ENCODE measurements at regions not wholly inside any gene's neighbourhood (a gene's known extent, or its start where the extent isn't known, plus 50 kb on each side); places are given as distances from the start of the nearest gene placed in this dataset.

DNA sequence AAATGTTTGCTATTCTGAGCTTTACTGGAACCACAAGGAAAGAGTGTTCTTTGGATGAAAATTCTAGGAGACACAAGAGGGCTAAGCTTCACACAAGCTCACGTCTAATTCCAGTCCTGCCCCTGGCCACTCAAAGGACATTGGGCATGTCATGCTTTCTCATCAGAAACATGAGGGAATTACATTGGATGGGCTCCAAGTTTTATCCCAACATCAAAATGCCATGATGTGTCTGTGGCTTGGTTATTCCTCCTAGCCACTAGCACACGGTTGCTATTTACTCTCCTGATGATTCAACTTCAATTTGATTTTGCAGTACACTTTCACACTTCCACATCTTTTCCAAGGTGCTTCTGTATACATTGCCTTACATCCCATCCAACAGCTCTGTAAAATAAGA, 149.6 kb upstream of the FAM9B start:
- no peak overlapping the region for H3K9ac ChIP-seq (ENCODE audit: control insufficient read depth, extremely low read depth, insufficient read depth, low read length)
- no peaks in the 10 kb centered on the region for H3K4me1 ChIP-seq (ENCODE audit: control insufficient read depth, extremely low read depth, insufficient read depth, low read length)
- H3K9me3 ChIP-seq (ENCODE audit: control insufficient read depth, low read depth, low read length) = no peaks in the 10 kb centered on the region
- no peaks in the 10 kb centered on the region for H3K36me3 ChIP-seq (ENCODE audit: control insufficient read depth in 2 of 2, extremely low read depth in 1 of 2, insufficient read depth in 2 of 2, low read length in 2 of 2)
- FAIRE-seq (no peak), DNase-seq (ENCODE audit: low read depth, low spot score) (no peak)
- no peaks in the 10 kb centered on the region for H3K9me1 ChIP-seq (ENCODE audit: control insufficient read depth, extremely low read depth, insufficient read depth, low read length)
- no peak overlapping the region for H3K4me3 ChIP-seq (ENCODE audit: control insufficient read depth in 2 of 3, extremely low read depth in 1 of 3, insufficient read depth in 2 of 3, low read depth in 1 of 3, low read length in 3 of 3)
- dilution Hi-C loops (cut with MboI; ENCODE audit: extremely low pct_ligation_motif_present, low sequenced_read_pairs) = no loop called here
- H2AFZ ChIP-seq (ENCODE audit: control insufficient read depth, low read length) = no peak overlapping the region
- H3K4me2 ChIP-seq (ENCODE audit: control insufficient read depth, extremely low read depth, insufficient read depth, low read depth, low read length) = no peak overlapping the region
- H3K27ac ChIP-seq (ENCODE audit: control insufficient read depth, insufficient read depth, low read length) = no peak overlapping the region
- H3K27me3 ChIP-seq (ENCODE audit: control insufficient read depth, extremely low read depth, insufficient read depth, low read length) = peaks cover 2% of the 10 kb centered on the region
- no peaks in the 10 kb centered on the region for H4K20me1 ChIP-seq (ENCODE audit: control insufficient read depth, extremely low read depth, insufficient read depth, low read length)
- H3K79me2 ChIP-seq (ENCODE audit: control insufficient read depth, insufficient read depth, low read length) = no peaks in the 10 kb centered on the region
- TF ChIP-seq EZH2 (IDR thresholded peaks at IDR 0.05; ENCODE audit: low read length) = no peak
- no peak for TF ChIP-seq CTCF (optimal IDR thresholded peaks at IDR 0.05 in 1 of 3, IDR thresholded peaks at IDR 0.05 in 1 of 3, conservative IDR thresholded peaks at IDR 0.05 in 1 of 3; ENCODE audit: extremely low read depth in 1 of 3, insufficient read depth in 2 of 3, low read length in 3 of 3)

DNA sequence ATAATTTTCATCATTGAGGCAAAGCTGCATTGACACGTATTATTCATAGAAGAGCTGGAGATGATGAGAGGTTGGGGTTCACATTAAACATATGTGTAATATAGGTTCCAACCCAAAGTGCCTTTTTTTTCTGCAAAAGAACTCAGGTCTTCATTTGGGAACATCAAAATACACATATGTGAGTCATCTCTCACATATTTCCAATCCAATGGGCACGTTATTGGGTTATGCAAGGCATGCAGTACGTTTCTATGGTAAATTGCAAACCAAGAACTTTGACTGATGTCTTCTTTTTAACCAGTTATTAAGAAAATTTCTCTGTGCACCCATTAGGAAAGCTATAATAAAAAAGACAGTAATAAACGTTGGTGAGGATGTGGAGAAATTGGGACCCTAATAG, 150.3 kb upstream of the FAM9B start:
- no peak overlapping the region for H3K27ac ChIP-seq (ENCODE audit: control insufficient read depth, insufficient read depth, low read length)

More for the DNA sequence above, 150.3 kb upstream of the FAM9B start:
- no peaks in the 10 kb centered on the region for H3K4me1 ChIP-seq (ENCODE audit: control insufficient read depth, extremely low read depth, insufficient read depth, low read length)
- no peak overlapping the region for H3K4me3 ChIP-seq (ENCODE audit: control insufficient read depth in 2 of 3, extremely low read depth in 1 of 3, insufficient read depth in 2 of 3, low read depth in 1 of 3, low read length in 3 of 3)
- no peak for FAIRE-seq
- dilution Hi-C loops (cut with MboI; ENCODE audit: extremely low pct_ligation_motif_present, low sequenced_read_pairs) = no loop called here
- no peaks in the 10 kb centered on the region for H3K79me2 ChIP-seq (ENCODE audit: control insufficient read depth, insufficient read depth, low read length)
- TF ChIP-seq CTCF (optimal IDR thresholded peaks at IDR 0.05 in 1 of 3, IDR thresholded peaks at IDR 0.05 in 1 of 3, conservative IDR thresholded peaks at IDR 0.05 in 1 of 3; ENCODE audit: extremely low read depth in 1 of 3, insufficient read depth in 2 of 3, low read length in 3 of 3) (no peak), EZH2 (IDR thresholded peaks at IDR 0.05; ENCODE audit: low read length) (no peak)
- no peak overlapping the region for H3K9ac ChIP-seq (ENCODE audit: control insufficient read depth, extremely low read depth, insufficient read depth, low read length)
- H3K4me2 ChIP-seq (ENCODE audit: control insufficient read depth, extremely low read depth, insufficient read depth, low read depth, low read length) = no peak overlapping the region
- H4K20me1 ChIP-seq (ENCODE audit: control insufficient read depth, extremely low read depth, insufficient read depth, low read length) = no peaks in the 10 kb centered on the region
- no peaks in the 10 kb centered on the region for H3K9me1 ChIP-seq (ENCODE audit: control insufficient read depth, extremely low read depth, insufficient read depth, low read length)
- H3K9me3 ChIP-seq (ENCODE audit: control insufficient read depth, low read depth, low read length) = no peaks in the 10 kb centered on the region
- H3K36me3 ChIP-seq (ENCODE audit: control insufficient read depth in 2 of 2, extremely low read depth in 1 of 2, insufficient read depth in 2 of 2, low read length in 2 of 2) = no peaks in the 10 kb centered on the region
- no peak overlapping the region for H2AFZ ChIP-seq (ENCODE audit: control insufficient read depth, low read length)
- H3K27me3 ChIP-seq (ENCODE audit: control insufficient read depth, extremely low read depth, insufficient read depth, low read length) = peaks cover 2% of the 10 kb centered on the region
- DNase-seq (ENCODE audit: low read depth, low spot score) = no peak

Measured in keratinocyte (primary cell).